D721Med (cell line): ENCODE measurements at regions not wholly inside any gene's neighbourhood (a gene's known extent, or its start where the extent isn't known, plus 50 kb on each side); places are given as distances from the start of the nearest gene placed in this dataset.

ENCODE experiments used
- DNase-seq: peaks from one replicate; pipeline ENCODE4 v3.0.0; 2011; ENCODE audit warnings: low spot score; ENCODE audit not compliant: insufficient read length
- FAIRE-seq: peaks from 2 replicates; lab custom pipeline; 2011; peaks lifted over from hg19 to GRCh38; lab: Jason Lieb, UNC
- TF ChIP-seq, protein P1 (sequence below): IDR thresholded peaks from 2 replicates; pipeline ENCODE4 v1.5.1; 2012; ENCODE audit warnings: mild to moderate bottlenecking, control low read depth; ENCODE audit not compliant: insufficient read depth; ENCODE audit errors: missing control alignments

GRCh38 chr14:66177935-66178334, 308.2 kb upstream of the CCDC196 start:
- no peak for FAIRE-seq
- no peak for DNase-seq
- TF ChIP-seq, protein P1, sequence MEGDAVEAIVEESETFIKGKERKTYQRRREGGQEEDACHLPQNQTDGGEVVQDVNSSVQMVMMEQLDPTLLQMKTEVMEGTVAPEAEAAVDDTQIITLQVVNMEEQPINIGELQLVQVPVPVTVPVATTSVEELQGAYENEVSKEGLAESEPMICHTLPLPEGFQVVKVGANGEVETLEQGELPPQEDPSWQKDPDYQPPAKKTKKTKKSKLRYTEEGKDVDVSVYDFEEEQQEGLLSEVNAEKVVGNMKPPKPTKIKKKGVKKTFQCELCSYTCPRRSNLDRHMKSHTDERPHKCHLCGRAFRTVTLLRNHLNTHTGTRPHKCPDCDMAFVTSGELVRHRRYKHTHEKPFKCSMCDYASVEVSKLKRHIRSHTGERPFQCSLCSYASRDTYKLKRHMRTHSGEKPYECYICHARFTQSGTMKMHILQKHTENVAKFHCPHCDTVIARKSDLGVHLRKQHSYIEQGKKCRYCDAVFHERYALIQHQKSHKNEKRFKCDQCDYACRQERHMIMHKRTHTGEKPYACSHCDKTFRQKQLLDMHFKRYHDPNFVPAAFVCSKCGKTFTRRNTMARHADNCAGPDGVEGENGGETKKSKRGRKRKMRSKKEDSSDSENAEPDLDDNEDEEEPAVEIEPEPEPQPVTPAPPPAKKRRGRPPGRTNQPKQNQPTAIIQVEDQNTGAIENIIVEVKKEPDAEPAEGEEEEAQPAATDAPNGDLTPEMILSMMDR: no peak

GRCh38 chr14:66196670-66197069, 289.5 kb upstream of the CCDC196 start:
- FAIRE-seq (no peak), DNase-seq (no peak)
- TF ChIP-seq, protein P1: no peak

DNA sequence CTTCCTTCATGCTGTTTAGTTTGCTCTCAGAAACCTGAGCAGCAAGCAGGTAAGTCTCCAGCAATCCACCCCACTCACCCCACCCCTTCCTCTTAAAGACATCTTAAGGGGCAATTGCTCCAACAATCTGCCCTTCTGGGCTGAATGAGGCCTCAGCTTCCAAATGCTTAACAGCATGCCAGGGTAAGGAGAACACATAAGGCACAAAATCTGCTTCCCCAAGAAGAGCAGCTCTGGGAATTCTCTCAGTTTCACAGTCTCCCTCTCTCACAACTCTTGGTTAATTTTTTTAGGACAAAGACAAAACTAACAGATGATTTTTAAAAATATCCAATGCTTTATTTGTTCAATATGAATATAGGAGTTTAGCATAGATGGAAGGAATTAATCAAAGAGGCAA, 288.9 kb upstream of the CCDC196 start:
- FAIRE-seq: no peak
- DNase-seq: no peak
- TF ChIP-seq, protein P1: no peak

- DNase-seq (no peak), FAIRE-seq (no peak)
- TF ChIP-seq, protein P1: no peak
Measured at GRCh38 chr14:66206554-66206953, 279.6 kb upstream of the CCDC196 start.

DNA sequence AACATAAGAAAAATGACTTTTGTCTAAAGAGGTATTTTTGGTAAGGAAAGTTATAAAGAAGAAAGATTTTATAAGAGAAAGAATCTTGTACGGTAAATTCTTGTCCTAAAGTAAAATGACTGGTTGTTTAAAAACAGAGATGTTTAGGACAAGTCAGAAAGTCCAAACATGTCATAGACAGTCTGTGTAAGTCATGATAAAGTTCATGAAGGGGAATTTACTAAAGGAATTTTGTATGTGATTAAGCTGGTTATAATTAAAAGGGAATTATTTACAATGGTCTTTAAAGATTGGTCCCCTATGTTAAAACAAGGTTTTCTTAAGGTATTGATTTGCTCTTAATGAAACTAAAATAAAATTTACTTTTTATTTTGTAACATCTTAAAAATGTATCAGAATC, 269.4 kb upstream of the CCDC196 start:
- TF ChIP-seq, protein P1: no peak
- DNase-seq (no peak), FAIRE-seq (no peak)

DNA sequence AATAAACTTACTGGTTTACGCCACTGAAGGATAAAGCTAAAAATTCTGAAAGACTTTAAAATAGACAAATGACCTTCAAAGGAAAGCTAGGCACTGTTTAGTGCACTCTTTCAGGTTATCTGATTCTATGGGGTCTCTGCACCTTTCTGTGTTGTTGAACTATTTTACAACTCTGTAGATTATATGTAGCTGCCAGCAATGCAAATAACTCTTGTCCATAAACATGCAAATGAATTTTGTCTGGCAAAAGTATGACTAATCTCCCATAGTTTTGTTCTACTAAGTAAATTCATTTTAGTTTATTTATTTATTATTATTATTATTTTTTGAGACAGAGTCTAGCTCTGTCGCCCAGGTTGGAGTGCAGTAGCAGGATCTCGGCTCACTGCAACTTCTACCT, 266.3 kb upstream of the CCDC196 start:
- FAIRE-seq (no peak), DNase-seq (no peak)
- TF ChIP-seq, protein P1: no peak

- FAIRE-seq (no peak), DNase-seq (no peak)
- TF ChIP-seq, protein P1: no peak
Measured at GRCh38 chr14:66224492-66225178, 261.5 kb upstream of the CCDC196 start.
